GM21390 (cell line): ENCODE measurements at regions not wholly inside any gene's neighbourhood (a gene's known extent, or its start where the extent isn't known, plus 50 kb on each side); places are given as distances from the start of the nearest gene placed in this dataset.
"Not testable (repeated sequence)": the region's sequence is repeated elsewhere in the genome, so short reads cannot be mapped to it uniquely, and the experiment has no call there.

Experiments used
- ATAC-seq: cut with Tn5 transposase; IDR thresholded peaks from one replicate; pipeline ENCODE4 v1.9.1; 2021; ENCODE audit not compliant: unreplicated experiment

GRCh38 chr10:90229486-90229885 lies 528.1 kb downstream of the KIF20B start:
- ATAC-seq: no peak

DNA sequence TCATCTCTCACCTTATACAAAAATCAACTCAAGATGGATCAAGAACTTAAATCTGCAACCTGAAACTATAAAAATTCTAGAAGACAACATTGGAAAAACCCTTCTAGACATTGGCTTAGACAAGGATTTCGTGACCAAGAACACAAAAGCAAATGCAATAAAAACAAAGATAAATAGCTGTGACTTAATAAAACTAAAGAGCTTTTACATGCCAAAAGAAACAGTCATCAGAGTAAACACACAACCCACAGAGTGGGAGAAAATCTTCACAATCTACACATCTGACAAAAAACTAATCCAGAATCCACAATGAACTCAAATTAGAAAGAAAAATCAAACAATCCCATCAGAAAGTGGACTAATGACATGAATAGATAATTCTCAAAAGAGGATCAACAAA lies 532.4 kb downstream of the KIF20B start:
- ATAC-seq: not testable (repeated sequence)

DNA sequence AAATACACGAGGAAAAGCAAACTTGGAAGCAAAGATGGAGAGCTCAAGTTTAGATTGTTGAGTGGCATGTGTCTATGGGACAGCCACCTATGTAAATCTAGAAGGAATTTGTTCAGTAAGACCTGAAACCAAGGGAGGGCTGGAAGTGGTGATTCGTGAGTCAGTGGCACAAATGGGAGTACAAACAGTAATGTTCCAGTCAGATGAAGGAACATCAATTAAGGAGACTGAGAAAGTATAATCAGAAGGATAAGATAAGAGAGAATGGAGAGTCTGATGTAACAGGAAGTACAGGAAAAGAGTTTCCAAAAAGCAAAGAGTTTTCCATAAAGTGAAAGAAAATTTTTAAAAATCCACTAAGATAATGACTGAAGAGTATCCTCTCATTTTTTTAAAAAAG lies 544.2 kb downstream of the KIF20B start:
- ATAC-seq: no peak

GRCh38 chr10:90250784-90251183 lies 549.4 kb downstream of the KIF20B start:
- ATAC-seq: not testable (repeated sequence)

- no peak for ATAC-seq
Measured at GRCh38 chr10:90269699-90270098, 568.3 kb downstream of the KIF20B start.

DNA sequence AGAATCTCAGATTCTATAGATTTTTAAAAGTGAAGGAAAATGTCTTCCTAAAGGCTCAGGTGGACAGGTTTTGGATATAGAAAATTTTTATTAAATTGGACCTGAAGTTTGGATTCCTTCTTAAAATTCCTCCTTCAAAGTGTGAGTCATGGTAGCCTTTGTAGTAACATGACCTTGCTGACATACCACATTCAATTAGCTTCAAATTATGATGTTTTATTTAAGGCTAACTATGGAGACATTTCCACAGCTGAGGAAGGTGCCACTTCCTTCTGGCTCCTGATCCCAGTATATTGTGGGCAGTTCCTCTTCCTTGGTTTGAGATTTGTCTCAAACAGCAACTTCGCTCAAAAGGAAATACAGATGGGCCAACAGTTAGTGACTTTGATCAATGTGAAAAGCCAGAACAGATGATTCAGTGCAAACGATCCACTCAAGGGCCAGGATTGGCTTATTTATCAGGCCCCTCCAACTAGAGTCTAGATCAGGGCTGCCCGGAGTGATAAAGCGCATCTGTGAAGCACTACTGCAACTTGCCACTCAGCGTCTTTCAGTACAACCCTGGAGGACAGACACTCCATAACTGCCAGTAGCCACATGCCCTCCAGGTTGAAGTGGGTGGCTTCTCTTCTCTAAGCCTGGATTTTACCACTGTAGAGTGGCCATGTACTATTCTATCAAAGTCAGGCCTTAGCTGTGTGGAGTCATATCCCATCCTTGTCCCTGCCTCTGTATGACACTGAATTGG lies 573.5 kb downstream of the KIF20B start:
- no peak for ATAC-seq

GRCh38 chr10:90276894-90277475 lies 575.6 kb downstream of the KIF20B start:
- ATAC-seq: no peak

DNA sequence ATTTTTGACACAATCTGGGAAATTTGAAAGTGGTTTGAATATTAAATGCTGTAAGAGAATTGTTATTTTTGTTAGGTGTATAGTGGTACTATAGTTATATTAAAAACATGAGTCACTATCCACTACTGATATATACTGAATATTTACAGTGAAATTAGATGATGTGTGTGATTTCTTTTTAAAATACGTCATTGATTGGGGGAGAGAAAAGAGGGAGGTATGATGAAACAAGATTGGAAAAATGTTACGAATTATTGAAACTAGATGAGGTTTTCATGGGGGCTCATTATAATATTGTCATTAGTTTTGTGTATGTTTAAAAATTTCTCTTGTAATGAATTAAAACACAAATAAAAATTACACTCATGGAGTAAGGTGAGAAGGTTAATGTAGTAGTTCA lies 571.4 kb downstream of the HTR7 start:
- no peak for ATAC-seq

DNA sequence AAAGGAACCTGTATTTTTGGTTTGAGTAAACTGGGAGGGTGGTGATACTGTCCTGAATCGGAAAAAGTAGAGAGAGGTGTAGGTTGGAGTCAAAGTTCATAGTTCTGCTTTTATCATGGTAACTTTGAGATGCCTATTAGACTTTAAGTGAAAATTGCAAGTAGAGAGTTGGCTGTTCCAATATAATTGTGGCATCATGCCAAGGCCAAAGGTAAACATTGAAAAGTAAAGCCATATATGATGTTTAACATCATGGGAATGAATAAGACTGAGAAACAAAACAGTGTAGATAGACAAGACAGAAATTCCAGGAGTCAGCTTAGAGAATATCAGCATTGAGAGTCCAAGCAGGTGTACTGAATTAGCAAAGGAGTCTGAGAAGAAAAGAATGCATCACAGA lies 570.9 kb downstream of the HTR7 start:
- ATAC-seq: no peak

DNA sequence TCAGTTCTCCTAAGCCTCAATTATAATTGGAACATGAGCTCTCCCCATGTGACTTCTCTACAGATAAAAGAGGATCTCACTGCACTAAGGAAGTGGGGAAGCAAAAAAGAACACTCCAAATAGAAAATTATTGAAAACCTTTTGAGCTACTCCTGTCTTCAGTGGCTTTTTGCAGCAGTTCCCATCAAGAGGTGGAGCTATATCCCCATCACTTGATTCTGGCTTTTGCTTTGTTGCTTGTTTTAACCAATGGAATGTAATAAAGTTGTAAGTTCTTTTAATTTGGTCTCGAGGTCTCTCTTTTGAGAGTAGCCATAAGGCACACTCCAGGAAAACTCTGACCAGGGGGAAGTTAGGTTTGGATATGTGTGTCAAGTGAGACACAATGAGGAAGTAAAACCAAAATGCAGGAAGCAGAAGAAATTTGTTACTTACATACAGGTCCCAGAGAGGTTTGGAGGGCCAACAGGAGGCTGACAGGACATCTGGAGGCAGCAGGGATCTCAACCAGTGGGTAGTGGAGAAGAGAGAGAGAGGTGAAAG lies 569.4 kb downstream of the HTR7 start:
- ATAC-seq: peak; percentile 34

DNA sequence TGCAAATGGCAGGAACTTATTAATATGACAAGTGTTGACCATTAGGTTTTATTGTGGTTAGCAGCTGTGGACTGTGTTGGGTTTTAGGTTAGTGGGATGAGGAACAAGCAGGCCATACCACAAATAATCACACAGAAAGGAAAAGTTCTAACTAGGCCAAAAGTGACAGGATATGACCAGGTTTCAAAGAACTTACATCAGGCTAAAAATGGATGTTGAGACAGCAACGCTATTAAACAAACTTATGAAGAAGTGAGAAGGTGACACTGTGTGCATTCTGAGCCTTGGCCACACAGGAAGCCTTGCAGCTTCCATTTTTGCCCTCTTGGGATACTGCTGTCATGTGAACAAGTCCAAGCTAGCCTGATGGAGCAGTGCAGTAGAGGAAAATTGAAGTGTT lies 568.8 kb downstream of the HTR7 start:
- ATAC-seq: peak; percentile 58

GRCh38 chr10:90293616-90294015 lies 564.2 kb downstream of the HTR7 start:
- ATAC-seq: no peak

GRCh38 chr10:90294821-90295540 lies 562.9 kb downstream of the HTR7 start:
- ATAC-seq: not testable (repeated sequence)

DNA sequence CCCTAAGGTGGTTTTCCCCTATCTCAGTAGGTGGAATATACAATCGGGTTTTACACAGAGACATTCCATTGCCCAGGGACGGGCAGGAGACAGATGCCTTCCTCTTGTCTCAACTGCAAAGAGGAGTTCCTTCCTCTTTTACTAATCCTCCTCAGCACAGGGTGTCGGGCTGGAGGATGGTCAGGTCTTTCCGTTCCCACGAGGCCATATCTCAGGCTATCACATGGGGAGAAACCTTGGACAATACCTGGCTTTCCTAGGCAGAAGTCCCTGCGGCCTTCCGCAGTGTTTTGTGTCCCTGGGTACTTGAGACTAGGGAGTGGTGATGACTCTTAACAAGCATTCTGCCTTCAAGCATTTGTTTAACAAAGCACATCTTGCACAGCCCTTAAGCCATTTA lies 555.8 kb downstream of the HTR7 start:
- ATAC-seq: not testable (repeated sequence)

GRCh38 chr10:90302758-90303481 lies 554.9 kb downstream of the HTR7 start:
- no peak for ATAC-seq

DNA sequence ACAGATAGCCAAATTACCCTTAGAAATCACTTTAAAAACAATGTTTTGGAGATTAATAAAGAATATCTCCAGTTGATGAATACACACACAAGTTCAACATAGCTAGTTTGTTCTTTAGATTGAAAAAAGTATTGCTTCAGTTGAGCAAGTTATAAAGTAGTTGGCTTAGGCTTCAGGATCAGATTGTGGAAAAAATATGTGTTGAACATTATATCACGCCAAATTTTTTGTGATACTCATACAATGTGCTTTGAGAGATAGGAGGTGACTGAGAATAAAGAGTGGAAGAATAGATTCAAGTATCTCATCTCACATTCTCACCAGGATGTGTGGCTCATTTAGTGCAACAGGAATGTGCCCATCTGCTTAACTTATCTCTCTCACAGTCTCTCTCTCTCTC lies 553.3 kb downstream of the HTR7 start:
- no peak for ATAC-seq

- no peak for ATAC-seq
Measured at GRCh38 chr10:90306187-90306586, 551.7 kb downstream of the HTR7 start.

DNA sequence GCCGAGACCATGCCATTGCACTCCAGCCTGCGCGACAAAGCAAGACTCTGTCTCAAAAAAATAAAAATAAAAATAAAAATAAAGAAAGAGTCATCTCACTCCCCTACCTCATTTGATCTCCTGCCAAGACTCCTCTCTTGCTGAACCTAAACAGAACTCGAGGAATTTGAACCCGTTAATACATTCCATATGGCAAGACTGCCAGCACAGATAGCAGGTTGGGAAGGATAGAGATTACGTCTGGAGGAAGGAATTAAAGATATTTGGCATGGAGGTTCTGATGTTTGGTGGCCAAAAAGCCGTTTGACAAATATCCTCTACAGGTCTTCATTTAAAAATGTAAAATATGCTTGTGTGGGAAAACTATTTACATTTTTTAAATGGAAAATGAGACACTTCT lies 549.6 kb downstream of the HTR7 start:
- ATAC-seq: no peak

GRCh38 chr10:90313576-90314325 lies 544.1 kb downstream of the HTR7 start:
- no peak for ATAC-seq

DNA sequence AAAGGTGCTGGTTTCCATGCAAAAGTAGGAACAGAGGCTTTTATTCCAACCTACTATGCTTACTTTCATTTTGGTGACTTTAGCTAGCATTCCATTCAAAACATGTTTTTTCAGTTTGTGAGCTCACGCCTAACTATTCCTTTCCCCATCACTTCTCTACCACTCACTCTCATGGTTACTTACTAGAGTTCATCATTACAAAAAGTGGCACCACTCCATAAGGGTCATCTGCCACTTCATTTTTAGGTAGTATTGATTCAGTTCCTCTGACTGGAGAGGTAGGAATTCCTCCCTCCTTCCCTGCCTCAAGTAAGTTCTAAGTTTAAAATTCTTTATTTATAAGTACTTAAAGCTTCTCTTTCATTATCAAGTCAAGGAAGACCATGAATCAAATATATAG lies 543.1 kb downstream of the HTR7 start:
- ATAC-seq: no peak

- no peak for ATAC-seq
Measured at GRCh38 chr10:90317172-90317571, 540.7 kb downstream of the HTR7 start.
